ENCODE measurements at regions not wholly inside any gene's neighbourhood (a gene's known extent, or its start where the extent isn't known, plus 50 kb on each side); places are given as distances from the start of the nearest gene placed in this dataset.

DNA sequence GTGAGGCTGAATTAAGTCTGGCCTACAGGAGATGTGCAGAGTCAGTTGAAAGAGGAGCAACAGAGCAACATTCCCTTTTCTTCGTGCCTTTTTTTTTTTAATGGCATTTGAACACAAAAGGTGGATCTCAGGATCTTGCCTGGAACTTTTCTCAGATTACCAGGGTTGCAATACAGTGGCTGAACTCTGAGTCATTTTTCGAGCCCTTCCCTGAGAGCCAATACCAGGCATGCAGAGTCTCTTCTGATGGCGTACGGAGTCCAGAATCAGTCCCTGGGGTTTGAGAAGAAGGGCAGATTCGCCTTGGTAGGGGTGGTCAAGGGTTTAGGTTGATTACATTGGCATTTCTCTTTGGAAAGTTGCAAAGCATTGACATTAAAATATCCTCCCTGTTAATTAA lies 271.5 kb downstream of the GAS1 start:
- no peak overlapping the region for H4K91ac ChIP-seq (ENCODE audit: low read depth, low read length, poor library complexity)
- no peak overlapping the region for H3K4me3 ChIP-seq (ENCODE audit: low read length in 2 of 2)
- no peak overlapping the region for H3K9ac ChIP-seq (ENCODE audit: low read depth, low read length, poor library complexity)
- H2BK15ac ChIP-seq (ENCODE audit: low read length), result no peak overlapping the region
- H3K23ac ChIP-seq (ENCODE audit: low read depth, low read length, poor library complexity), result no peak overlapping the region
- H3K4me1 ChIP-seq (ENCODE audit: control insufficient read depth in 2 of 2, insufficient read depth in 1 of 2, low read depth in 1 of 2, low read length in 2 of 2), result peaks cover 0 to 22% of the 10 kb centered on the region in 2 donors
- H2BK12ac ChIP-seq (ENCODE audit: low read length), result no peak overlapping the region
- H2AFZ ChIP-seq (ENCODE audit: low read length), result no peak overlapping the region
- H3K14ac ChIP-seq (ENCODE audit: low read length), result no peak overlapping the region
- no peak overlapping the region for H2BK120ac ChIP-seq (ENCODE audit: low read depth, low read length)
- no peak overlapping the region for H3K4me2 ChIP-seq (ENCODE audit: insufficient read depth, low read length, poor library complexity, severe bottlenecking)
- WGBS, 2 donors (ENCODE audit: extremely low coverage in 2 of 2, insufficient read length in 2 of 2, insufficient replicate concordance in 1 of 2), result no CpG with 5 or more reads among the region's 5 CpGs
- H3K79me1 ChIP-seq (ENCODE audit: low read depth, low read length), result no peaks in the 10 kb centered on the region
- H3K9me3 ChIP-seq (replicated peaks in 1 of 2; ENCODE audit: control insufficient read depth in 2 of 2, insufficient read depth in 1 of 2, low read depth in 1 of 2, low read length in 2 of 2), result no peaks in the 10 kb centered on the region
- H4K8ac ChIP-seq (ENCODE audit: low read depth, low read length), result no peak overlapping the region
- H3K36me3 ChIP-seq (replicated peaks in 1 of 2; ENCODE audit: control insufficient read depth in 2 of 2, insufficient read depth in 2 of 2, low read length in 2 of 2), result no peaks in the 10 kb centered on the region
- H2AK5ac ChIP-seq (ENCODE audit: low read depth, low read length), result no peak overlapping the region
- H3K18ac ChIP-seq (ENCODE audit: low read length), result no peak overlapping the region
- H3K27me3 ChIP-seq (ENCODE audit: control insufficient read depth in 3 of 3, insufficient read depth in 3 of 3, low read depth in 1 of 3, low read length in 3 of 3), result no peaks in the 10 kb centered on the region
- no peak overlapping the region for H3K4ac ChIP-seq (ENCODE audit: low read length)
- H3K27ac ChIP-seq (replicated peaks; ENCODE audit: low read length), result peak overlapping the region; percentile 91
- no peak overlapping the region for H2BK5ac ChIP-seq (ENCODE audit: low read length)
- peak; percentile 14 for DNase-seq (ENCODE audit: low spot score)

DNA sequence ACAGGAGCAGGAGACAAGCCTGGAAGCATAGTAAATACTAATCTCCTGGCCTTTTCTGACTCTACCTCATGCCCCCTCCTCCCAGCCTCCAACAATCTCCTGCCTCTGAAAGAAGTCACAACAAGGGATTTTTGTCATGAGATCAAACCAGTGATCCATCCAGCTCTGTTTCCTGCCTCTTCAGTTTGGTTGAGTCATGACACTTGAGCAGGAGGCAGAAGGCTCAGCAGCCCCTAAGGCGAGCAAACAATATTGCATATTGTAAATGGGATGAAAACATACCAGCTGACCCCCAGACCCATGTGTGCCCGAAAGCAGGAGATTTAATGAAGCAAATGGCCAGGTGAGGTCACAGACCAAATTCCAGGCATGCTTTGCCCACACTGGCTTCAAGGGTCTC lies 272.8 kb downstream of the GAS1 start:
- H3K4me1 ChIP-seq (ENCODE audit: control insufficient read depth in 2 of 2, insufficient read depth in 1 of 2, low read depth in 1 of 2, low read length in 2 of 2), result peaks cover 0 to 25% of the 10 kb centered on the region in 2 donors
- peaks cover 0 to 1% of the 10 kb centered on the region in 2 donors for H3K9me3 ChIP-seq (replicated peaks in 1 of 2; ENCODE audit: control insufficient read depth in 2 of 2, insufficient read depth in 1 of 2, low read depth in 1 of 2, low read length in 2 of 2)
- no peak overlapping the region for H3K9ac ChIP-seq (ENCODE audit: low read depth, low read length, poor library complexity)
- H3K27me3 ChIP-seq (ENCODE audit: control insufficient read depth in 3 of 3, insufficient read depth in 3 of 3, low read depth in 1 of 3, low read length in 3 of 3), result no peaks in the 10 kb centered on the region
- H2AK5ac ChIP-seq (ENCODE audit: low read depth, low read length), result no peak overlapping the region
- H3K4me2 ChIP-seq (ENCODE audit: insufficient read depth, low read length, poor library complexity, severe bottlenecking), result no peak overlapping the region
- H2BK12ac ChIP-seq (ENCODE audit: low read length), result no peak overlapping the region
- no peak overlapping the region for H3K14ac ChIP-seq (ENCODE audit: low read length)
- H3K4me3 ChIP-seq (ENCODE audit: low read length in 2 of 2), result no peak overlapping the region
- no peak overlapping the region for H2BK120ac ChIP-seq (ENCODE audit: low read depth, low read length)
- no peak overlapping the region for H3K23ac ChIP-seq (ENCODE audit: low read depth, low read length, poor library complexity)
- no peak overlapping the region for H3K18ac ChIP-seq (ENCODE audit: low read length)
- no peak for DNase-seq (ENCODE audit: low spot score)
- H3K27ac ChIP-seq (replicated peaks; ENCODE audit: low read length), result no peak overlapping the region
- no CpG with 5 or more reads among the region's 2 CpGs for WGBS, 2 donors (ENCODE audit: extremely low coverage in 2 of 2, insufficient read length in 2 of 2, insufficient replicate concordance in 1 of 2)
- H3K79me1 ChIP-seq (ENCODE audit: low read depth, low read length), result no peaks in the 10 kb centered on the region
- no peak overlapping the region for H2BK15ac ChIP-seq (ENCODE audit: low read length)
- H3K36me3 ChIP-seq (replicated peaks in 1 of 2; ENCODE audit: control insufficient read depth in 2 of 2, insufficient read depth in 2 of 2, low read length in 2 of 2), result no peaks in the 10 kb centered on the region
- H4K91ac ChIP-seq (ENCODE audit: low read depth, low read length, poor library complexity), result no peak overlapping the region
- H2AFZ ChIP-seq (ENCODE audit: low read length), result no peak overlapping the region
- no peak overlapping the region for H3K4ac ChIP-seq (ENCODE audit: low read length)
- no peak overlapping the region for H2BK5ac ChIP-seq (ENCODE audit: low read length)
- no peak overlapping the region for H4K8ac ChIP-seq (ENCODE audit: low read depth, low read length)

DNA sequence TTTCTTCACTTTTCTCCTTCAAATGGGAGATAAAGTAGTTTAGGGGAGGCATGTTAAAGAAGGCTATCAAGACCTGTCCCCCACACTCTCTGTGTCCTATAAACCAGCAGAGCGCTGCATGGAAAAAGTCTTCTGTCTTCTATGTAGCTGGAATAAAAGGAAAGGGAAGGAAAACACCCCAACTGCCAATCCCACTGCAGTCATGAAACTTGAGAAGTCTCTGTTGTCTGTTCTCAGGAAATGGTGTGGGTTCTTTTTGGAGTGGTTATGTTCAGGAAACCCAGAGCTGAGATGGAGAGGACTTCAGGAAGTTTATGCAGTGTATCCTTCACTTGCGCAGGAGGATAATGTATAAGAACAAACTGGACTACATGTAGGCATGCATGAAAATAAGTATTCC lies 274.3 kb downstream of the GAS1 start:
- Histone ChIP-seq H3K9me3 (replicated peaks in 1 of 2; ENCODE audit: control insufficient read depth in 2 of 2, insufficient read depth in 1 of 2, low read depth in 1 of 2, low read length in 2 of 2) (peaks cover 0 to 1% of the 10 kb centered on the region in 2 donors), H3K79me1 (ENCODE audit: low read depth, low read length) (no peaks in the 10 kb centered on the region), H3K4me2 (ENCODE audit: insufficient read depth, low read length, poor library complexity, severe bottlenecking) (no peak overlapping the region), H2BK120ac (ENCODE audit: low read depth, low read length) (no peak overlapping the region), H3K23ac (ENCODE audit: low read depth, low read length, poor library complexity) (no peak overlapping the region), H3K18ac (ENCODE audit: low read length) (no peak overlapping the region), H3K27me3 (ENCODE audit: control insufficient read depth in 3 of 3, insufficient read depth in 3 of 3, low read depth in 1 of 3, low read length in 3 of 3) (no peaks in the 10 kb centered on the region), H4K91ac (ENCODE audit: low read depth, low read length, poor library complexity) (no peak overlapping the region), H3K4me1 (ENCODE audit: control insufficient read depth in 2 of 2, insufficient read depth in 1 of 2, low read depth in 1 of 2, low read length in 2 of 2) (peaks cover 0 to 28% of the 10 kb centered on the region in 2 donors), H2BK5ac (ENCODE audit: low read length) (no peak overlapping the region), H3K4me3 (ENCODE audit: low read length in 2 of 2) (no peak overlapping the region), H3K9ac (ENCODE audit: low read depth, low read length, poor library complexity) (no peak overlapping the region), H2BK15ac (ENCODE audit: low read length) (no peak overlapping the region), H3K27ac (replicated peaks; ENCODE audit: low read length) (no peak overlapping the region), H2AFZ (ENCODE audit: low read length) (no peak overlapping the region), H3K14ac (ENCODE audit: low read length) (no peak overlapping the region), H4K8ac (ENCODE audit: low read depth, low read length) (no peak overlapping the region), H2AK5ac (ENCODE audit: low read depth, low read length) (no peak overlapping the region), H3K36me3 (replicated peaks in 1 of 2; ENCODE audit: control insufficient read depth in 2 of 2, insufficient read depth in 2 of 2, low read length in 2 of 2) (no peaks in the 10 kb centered on the region), H3K4ac (ENCODE audit: low read length) (no peak overlapping the region), H2BK12ac (ENCODE audit: low read length) (no peak overlapping the region)
- DNase-seq (ENCODE audit: low spot score), result no peak
- WGBS, 2 donors (ENCODE audit: extremely low coverage in 2 of 2, insufficient read length in 2 of 2, insufficient replicate concordance in 1 of 2), result no CpG with 5 or more reads among the region's 2 CpGs

DNA sequence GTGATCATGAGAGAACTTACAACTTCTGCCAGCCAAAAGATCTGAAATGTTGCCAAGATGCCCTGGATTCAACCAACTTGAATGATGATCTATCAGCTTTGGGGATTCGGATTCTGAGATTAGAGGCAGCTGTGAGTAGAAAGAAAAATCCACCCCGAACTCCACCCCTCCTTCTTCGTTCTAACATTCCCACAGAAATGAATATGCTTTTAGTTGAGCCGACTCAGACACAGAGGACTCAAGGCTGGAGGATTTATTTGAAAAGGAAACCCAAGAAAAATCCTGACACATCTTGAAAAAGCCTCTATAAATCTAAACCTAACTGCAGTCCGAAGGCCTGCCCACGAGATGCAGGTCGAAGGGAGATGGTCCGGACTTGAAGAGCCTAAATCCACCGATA lies 275.0 kb downstream of the GAS1 start:
- no peak overlapping the region for H2AK5ac ChIP-seq (ENCODE audit: low read depth, low read length)
- no peak overlapping the region for H3K4me3 ChIP-seq (ENCODE audit: low read length in 2 of 2)
- no peak overlapping the region for H3K14ac ChIP-seq (ENCODE audit: low read length)
- no peaks in the 10 kb centered on the region for H3K27me3 ChIP-seq (ENCODE audit: control insufficient read depth in 3 of 3, insufficient read depth in 3 of 3, low read depth in 1 of 3, low read length in 3 of 3)
- H3K4ac ChIP-seq (ENCODE audit: low read length), result no peak overlapping the region
- H4K8ac ChIP-seq (ENCODE audit: low read depth, low read length), result no peak overlapping the region
- H2BK15ac ChIP-seq (ENCODE audit: low read length), result no peak overlapping the region
- H3K36me3 ChIP-seq (replicated peaks in 1 of 2; ENCODE audit: control insufficient read depth in 2 of 2, insufficient read depth in 2 of 2, low read length in 2 of 2), result no peaks in the 10 kb centered on the region
- peaks cover 0 to 1% of the 10 kb centered on the region in 2 donors for H3K9me3 ChIP-seq (replicated peaks in 1 of 2; ENCODE audit: control insufficient read depth in 2 of 2, insufficient read depth in 1 of 2, low read depth in 1 of 2, low read length in 2 of 2)
- H4K91ac ChIP-seq (ENCODE audit: low read depth, low read length, poor library complexity), result no peak overlapping the region
- no peak overlapping the region for H3K23ac ChIP-seq (ENCODE audit: low read depth, low read length, poor library complexity)
- H2BK12ac ChIP-seq (ENCODE audit: low read length), result no peak overlapping the region
- no CpG with 5 or more reads among the region's 9 CpGs for WGBS, 2 donors (ENCODE audit: extremely low coverage in 2 of 2, insufficient read length in 2 of 2, insufficient replicate concordance in 1 of 2)
- no peak overlapping the region for H3K27ac ChIP-seq (replicated peaks; ENCODE audit: low read length)
- H3K4me1 ChIP-seq (ENCODE audit: control insufficient read depth in 2 of 2, insufficient read depth in 1 of 2, low read depth in 1 of 2, low read length in 2 of 2), result peaks cover 0 to 28% of the 10 kb centered on the region in 2 donors
- no peak for DNase-seq (ENCODE audit: low spot score)
- no peak overlapping the region for H3K9ac ChIP-seq (ENCODE audit: low read depth, low read length, poor library complexity)
- H2BK120ac ChIP-seq (ENCODE audit: low read depth, low read length), result no peak overlapping the region
- no peak overlapping the region for H3K18ac ChIP-seq (ENCODE audit: low read length)
- H3K79me1 ChIP-seq (ENCODE audit: low read depth, low read length), result no peaks in the 10 kb centered on the region
- H2AFZ ChIP-seq (ENCODE audit: low read length), result no peak overlapping the region
- H2BK5ac ChIP-seq (ENCODE audit: low read length), result no peak overlapping the region
- H3K4me2 ChIP-seq (ENCODE audit: insufficient read depth, low read length, poor library complexity, severe bottlenecking), result no peak overlapping the region

Data from neuronal stem cell (in vitro differentiated cells).